Peyer's patch (tissue), 4 donors: ENCODE measurements at regions not wholly inside any gene's neighbourhood (a gene's known extent, or its start where the extent isn't known, plus 50 kb on each side); places are given as distances from the start of the nearest gene placed in this dataset.

Experiments used
- POLR2A ChIP-seq, 2 donors: fragments of 450-650 bp; IDR thresholded peaks; one replicate each; pipeline ENCODE4 v1.5.1; 2017; ENCODE audit warnings: antibody characterized with exemption in 2 of 2, mild to moderate bottlenecking in 2 of 2, moderate library complexity in 2 of 2
- TF ChIP-seq, protein P1 (sequence below), 6 experiments: fragments of 450-650 bp in 4 of 6; fragments of 200-600 bp in 2 of 6; sonication (generic) in 1 of 6; IDR thresholded peaks; one replicate each; pipeline ENCODE4 v1.5.1; 2017 to 2019; ENCODE audit warnings: antibody characterized with exemption in 6 of 6, mild to moderate bottlenecking in 3 of 6, moderate library complexity in 1 of 6

DNA sequence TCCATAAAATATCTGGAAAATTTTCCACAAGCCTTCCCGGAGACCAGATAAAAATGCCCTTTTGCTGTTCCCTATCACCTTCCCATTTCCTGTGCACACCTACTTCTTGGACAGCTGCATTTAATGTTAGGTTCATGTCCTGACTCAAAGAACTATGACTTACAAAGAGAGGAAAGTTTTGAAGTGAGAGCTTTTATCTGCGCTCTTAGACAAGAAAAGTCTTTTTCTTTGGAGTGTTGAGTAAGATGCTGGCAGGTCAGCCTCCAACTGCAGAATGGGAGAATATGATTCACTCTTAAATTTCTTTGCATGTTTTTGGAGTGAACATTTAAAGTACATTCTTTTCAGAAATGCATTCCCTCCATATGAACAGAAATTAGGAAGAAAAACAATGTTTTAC, 147.3 kb upstream of the DPH6 start:
- TF ChIP-seq POLR2A (IDR thresholded peaks at IDR 0.05) = no peak
- TF ChIP-seq, protein P1, sequence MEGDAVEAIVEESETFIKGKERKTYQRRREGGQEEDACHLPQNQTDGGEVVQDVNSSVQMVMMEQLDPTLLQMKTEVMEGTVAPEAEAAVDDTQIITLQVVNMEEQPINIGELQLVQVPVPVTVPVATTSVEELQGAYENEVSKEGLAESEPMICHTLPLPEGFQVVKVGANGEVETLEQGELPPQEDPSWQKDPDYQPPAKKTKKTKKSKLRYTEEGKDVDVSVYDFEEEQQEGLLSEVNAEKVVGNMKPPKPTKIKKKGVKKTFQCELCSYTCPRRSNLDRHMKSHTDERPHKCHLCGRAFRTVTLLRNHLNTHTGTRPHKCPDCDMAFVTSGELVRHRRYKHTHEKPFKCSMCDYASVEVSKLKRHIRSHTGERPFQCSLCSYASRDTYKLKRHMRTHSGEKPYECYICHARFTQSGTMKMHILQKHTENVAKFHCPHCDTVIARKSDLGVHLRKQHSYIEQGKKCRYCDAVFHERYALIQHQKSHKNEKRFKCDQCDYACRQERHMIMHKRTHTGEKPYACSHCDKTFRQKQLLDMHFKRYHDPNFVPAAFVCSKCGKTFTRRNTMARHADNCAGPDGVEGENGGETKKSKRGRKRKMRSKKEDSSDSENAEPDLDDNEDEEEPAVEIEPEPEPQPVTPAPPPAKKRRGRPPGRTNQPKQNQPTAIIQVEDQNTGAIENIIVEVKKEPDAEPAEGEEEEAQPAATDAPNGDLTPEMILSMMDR (IDR thresholded peaks at IDR 0.05) = no peak
